ENCODE measurements at regions not wholly inside any gene's neighbourhood (a gene's known extent, or its start where the extent isn't known, plus 50 kb on each side); places are given as distances from the start of the nearest gene placed in this dataset.

DNA sequence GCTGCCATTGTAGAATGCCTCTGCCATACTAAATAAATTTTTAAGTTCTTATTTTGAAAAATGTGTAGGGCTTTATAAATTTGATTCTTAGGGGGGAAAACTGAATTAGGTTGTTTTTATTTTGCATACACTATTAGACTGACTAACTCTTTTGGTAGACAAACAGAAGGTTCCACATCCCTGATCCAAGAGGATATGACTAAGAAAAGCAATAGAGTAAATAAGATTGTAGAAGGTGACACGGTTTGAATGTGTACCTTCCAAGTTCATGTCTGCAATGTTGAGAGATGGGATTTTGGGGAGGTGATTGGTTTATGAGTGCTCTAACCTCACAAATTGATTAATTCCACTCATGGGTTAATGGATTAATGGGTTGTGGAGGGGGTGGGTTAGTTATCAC lies 127.9 kb downstream of the GLUL start:
- Histone ChIP-seq H3K4me3 (no peak overlapping the region), H3K27me3 (no peaks in the 10 kb centered on the region), H3K4me1 (no peaks in the 10 kb centered on the region), H3K36me3 (no peaks in the 10 kb centered on the region), H3K27ac (no peak overlapping the region), H3K9me3 (no peaks in the 10 kb centered on the region)
- no peak for DNase-seq
- TF ChIP-seq, protein P1, sequence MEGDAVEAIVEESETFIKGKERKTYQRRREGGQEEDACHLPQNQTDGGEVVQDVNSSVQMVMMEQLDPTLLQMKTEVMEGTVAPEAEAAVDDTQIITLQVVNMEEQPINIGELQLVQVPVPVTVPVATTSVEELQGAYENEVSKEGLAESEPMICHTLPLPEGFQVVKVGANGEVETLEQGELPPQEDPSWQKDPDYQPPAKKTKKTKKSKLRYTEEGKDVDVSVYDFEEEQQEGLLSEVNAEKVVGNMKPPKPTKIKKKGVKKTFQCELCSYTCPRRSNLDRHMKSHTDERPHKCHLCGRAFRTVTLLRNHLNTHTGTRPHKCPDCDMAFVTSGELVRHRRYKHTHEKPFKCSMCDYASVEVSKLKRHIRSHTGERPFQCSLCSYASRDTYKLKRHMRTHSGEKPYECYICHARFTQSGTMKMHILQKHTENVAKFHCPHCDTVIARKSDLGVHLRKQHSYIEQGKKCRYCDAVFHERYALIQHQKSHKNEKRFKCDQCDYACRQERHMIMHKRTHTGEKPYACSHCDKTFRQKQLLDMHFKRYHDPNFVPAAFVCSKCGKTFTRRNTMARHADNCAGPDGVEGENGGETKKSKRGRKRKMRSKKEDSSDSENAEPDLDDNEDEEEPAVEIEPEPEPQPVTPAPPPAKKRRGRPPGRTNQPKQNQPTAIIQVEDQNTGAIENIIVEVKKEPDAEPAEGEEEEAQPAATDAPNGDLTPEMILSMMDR (IDR thresholded peaks at IDR 0.05) = no peak
- TF ChIP-seq POLR2A (IDR thresholded peaks at IDR 0.05) = no peak

DNA sequence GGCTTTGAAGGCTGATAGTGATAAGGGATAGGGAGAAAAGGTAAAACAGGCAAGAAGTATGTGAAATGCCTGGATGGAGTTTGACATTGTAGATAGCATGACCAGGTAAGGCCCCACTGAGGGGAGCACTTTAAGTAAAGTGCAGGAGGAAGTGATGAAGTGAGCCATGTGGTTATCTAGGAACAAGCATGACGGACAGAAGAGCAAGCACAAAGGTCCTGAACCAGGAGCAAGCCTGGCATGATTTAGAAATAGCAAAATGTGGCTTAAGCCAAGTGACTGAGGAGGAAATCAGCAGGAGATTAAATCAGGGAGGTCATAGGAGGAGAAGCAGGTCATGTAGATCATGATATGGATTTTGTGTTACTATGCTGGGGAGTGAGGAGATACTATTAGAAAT lies 129.2 kb downstream of the GLUL start:
- H3K27ac ChIP-seq = no peak overlapping the region
- H3K4me1 ChIP-seq = no peaks in the 10 kb centered on the region
- no peaks in the 10 kb centered on the region for H3K27me3 ChIP-seq
- no peaks in the 10 kb centered on the region for H3K36me3 ChIP-seq
- H3K9me3 ChIP-seq = no peaks in the 10 kb centered on the region
- H3K4me3 ChIP-seq = no peak overlapping the region
- TF ChIP-seq, protein P1 (IDR thresholded peaks at IDR 0.05) = no peak
- TF ChIP-seq POLR2A (IDR thresholded peaks at IDR 0.05) = no peak
- no peak for DNase-seq

DNA sequence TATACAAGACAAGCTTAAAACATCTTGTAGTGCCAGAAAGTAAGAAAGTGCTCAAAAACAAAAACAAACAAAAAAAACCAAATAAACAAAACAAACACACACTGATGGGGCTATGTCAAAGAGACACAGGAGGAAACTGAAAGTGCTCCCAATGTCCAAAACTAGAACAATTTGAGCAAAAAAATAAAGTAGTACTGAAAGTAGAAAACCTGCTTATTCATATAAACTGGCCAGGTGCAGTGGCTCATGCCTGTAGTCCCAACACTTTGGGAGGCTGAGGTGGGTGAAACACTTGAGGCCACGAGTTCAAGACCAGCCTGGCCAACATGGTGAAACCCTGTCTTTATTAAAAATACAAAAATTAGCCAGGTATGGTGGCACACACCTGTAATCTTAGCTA lies 129.9 kb downstream of the GLUL start:
- H3K36me3 ChIP-seq = no peaks in the 10 kb centered on the region
- TF ChIP-seq, protein P1 (IDR thresholded peaks at IDR 0.05) = no peak
- no peak for TF ChIP-seq POLR2A (IDR thresholded peaks at IDR 0.05)
- H3K4me3 ChIP-seq = no peak overlapping the region
- DNase-seq = no peak
- H3K27ac ChIP-seq = no peak overlapping the region
- H3K4me1 ChIP-seq = no peaks in the 10 kb centered on the region
- no peaks in the 10 kb centered on the region for H3K9me3 ChIP-seq
- H3K27me3 ChIP-seq = no peaks in the 10 kb centered on the region

DNA sequence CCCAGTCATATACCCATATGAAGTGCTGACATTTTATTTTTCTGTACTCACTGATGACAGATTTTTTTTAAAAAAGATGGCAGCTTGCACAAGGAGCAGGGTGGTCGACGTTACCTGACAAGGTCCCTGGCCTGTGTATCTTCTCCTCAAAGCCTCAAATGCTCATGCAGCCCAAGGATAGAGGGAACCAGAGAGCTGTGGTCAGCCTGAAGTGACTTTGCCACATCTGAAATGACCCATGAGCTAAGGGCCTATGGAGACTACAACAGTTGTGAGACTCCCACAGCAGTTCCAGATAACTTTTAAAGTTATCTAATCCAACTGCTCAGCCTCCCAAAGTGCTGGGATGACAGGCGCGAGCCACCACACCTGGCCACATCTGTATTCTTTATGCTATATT lies 131.1 kb downstream of the GLUL start:
- TF ChIP-seq, protein P1 (IDR thresholded peaks at IDR 0.05) = no peak
- TF ChIP-seq POLR2A (IDR thresholded peaks at IDR 0.05) = no peak
- no peaks in the 10 kb centered on the region for H3K9me3 ChIP-seq

DNA sequence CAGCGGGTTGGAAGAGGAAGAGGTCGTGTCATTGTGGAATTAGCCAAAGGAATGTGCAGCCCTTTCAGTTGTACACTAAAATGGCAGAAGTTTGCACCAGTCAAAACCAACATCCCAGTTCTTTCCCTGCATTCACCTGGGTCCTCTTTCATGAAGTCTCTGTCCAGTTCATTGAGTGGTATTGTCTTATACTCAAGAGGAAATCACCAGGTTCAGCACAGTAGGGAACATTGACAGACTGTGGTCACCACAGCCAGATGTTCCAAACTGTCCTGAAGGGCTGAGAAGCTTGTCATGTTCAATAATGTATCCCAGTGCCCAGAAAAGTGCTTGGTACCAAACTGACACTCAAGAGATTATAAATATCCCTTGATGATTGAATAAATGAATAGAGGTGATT lies 131.6 kb downstream of the GLUL start:
- no peak for DNase-seq
- no peaks in the 10 kb centered on the region for H3K27me3 ChIP-seq
- H3K4me3 ChIP-seq = no peak overlapping the region
- no peaks in the 10 kb centered on the region for H3K4me1 ChIP-seq
- H3K9me3 ChIP-seq = no peaks in the 10 kb centered on the region
- TF ChIP-seq POLR2A (IDR thresholded peaks at IDR 0.05) = no peak
- TF ChIP-seq, protein P1 (IDR thresholded peaks at IDR 0.05) = no peak
- H3K36me3 ChIP-seq = no peaks in the 10 kb centered on the region
- H3K27ac ChIP-seq = peak overlapping the region in 1 of 4 donors; percentile 2

More for the DNA sequence above, 131.1 kb downstream of the GLUL start:
- H3K4me1 ChIP-seq = no peaks in the 10 kb centered on the region
- no peak overlapping the region for H3K27ac ChIP-seq
- no peak overlapping the region for H3K4me3 ChIP-seq
- no peaks in the 10 kb centered on the region for H3K36me3 ChIP-seq
- no peak for DNase-seq
- H3K27me3 ChIP-seq = no peaks in the 10 kb centered on the region

DNA sequence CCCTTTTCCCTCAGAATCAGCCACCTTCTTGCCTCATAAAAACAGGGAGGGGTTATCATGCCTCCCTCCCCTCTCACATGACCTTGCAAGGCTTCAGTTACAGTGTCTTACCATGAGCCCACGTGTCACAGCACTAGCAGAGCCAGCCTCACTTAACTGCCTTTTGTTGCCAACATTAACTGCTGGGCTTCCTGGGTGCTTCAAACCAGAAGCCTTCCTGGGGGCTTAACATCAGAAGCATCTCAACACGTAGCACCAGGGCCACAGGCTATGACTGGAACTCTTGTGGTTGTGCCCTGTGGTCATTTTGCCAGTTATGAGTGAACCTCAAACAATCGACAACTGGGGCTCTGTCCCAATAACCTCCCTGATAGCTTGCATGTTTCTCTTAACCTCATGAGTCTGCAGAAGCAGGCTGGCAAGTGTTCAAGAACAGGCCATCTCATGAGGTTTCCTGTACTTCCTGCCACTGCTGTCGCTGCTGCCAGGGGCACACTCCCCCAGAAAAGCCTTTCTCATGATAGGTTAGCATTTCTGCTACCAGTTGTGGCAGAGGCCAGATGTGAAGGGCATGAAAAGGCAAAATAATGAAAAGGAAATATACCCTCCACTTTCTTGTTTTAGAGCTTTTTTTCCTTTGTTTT lies 132.2 kb downstream of the GLUL start:
- H3K4me3 ChIP-seq = no peak overlapping the region
- TF ChIP-seq, protein P1 (IDR thresholded peaks at IDR 0.05) = no peak
- no peak for TF ChIP-seq POLR2A (IDR thresholded peaks at IDR 0.05)

More for the DNA sequence above, 132.2 kb downstream of the GLUL start:
- Histone ChIP-seq H3K4me1 (no peaks in the 10 kb centered on the region), H3K27me3 (no peaks in the 10 kb centered on the region), H3K27ac (peak overlapping the region in 2 of 4 donors; percentile 31 to 41), H3K36me3 (no peaks in the 10 kb centered on the region), H3K9me3 (no peaks in the 10 kb centered on the region)
- peak in 2 of 3 donors; percentile 46 to 76 for DNase-seq

All from Peyer's patch (tissue), 4 donors.